Prostate gland (tissue), 2 donors: ENCODE measurements at regions not wholly inside any gene's neighbourhood (a gene's known extent, or its start where the extent isn't known, plus 50 kb on each side); places are given as distances from the start of the nearest gene placed in this dataset.

Source experiments
- DNase-seq: peaks from one replicate; pipeline ENCODE4 v3.0.0-alpha.2; 2019; ENCODE audit warnings: low spot score
- H3K27ac ChIP-seq, 2 donors: fragments of 200-600 bp; sonication (generic); 2 replicates each; pipeline ENCODE4 v1.5.1; 2017 to 2019
- H3K27me3 ChIP-seq: fragments of 200-600 bp; sonication (generic); replicated peaks from 2 replicates; pipeline ENCODE4 v1.5.1; 2019; ENCODE audit not compliant: insufficient read depth
- H3K36me3 ChIP-seq, 2 donors: fragments of 200-600 bp; sonication (generic); 1 replicate in 1 of 2; 2 replicates in 1 of 2; pipeline versions ENCODE4 v1.5.1 to v1.8.1; 2017 to 2019
- H3K4me1 ChIP-seq: fragments of 200-600 bp; sonication (generic); replicated peaks from 2 replicates; pipeline ENCODE4 v1.5.1; 2019
- H3K4me3 ChIP-seq, 2 donors: fragments of 200-600 bp; sonication (generic); 2 replicates each; pipeline ENCODE4 v1.5.1; 2017 to 2019
- H3K9me3 ChIP-seq: fragments of 200-600 bp; sonication (generic); 2 replicates; pipeline ENCODE4 v1.5.1; 2017
- POLR2A ChIP-seq: fragments of 450-650 bp; IDR thresholded peaks from one replicate; pipeline ENCODE4 v1.6.1; 2016; ENCODE audit warnings: antibody characterized with exemption, mild to moderate bottlenecking
- POLR2AphosphoS5 ChIP-seq: sonication (generic); formaldehyde crosslinking; IDR thresholded peaks from one replicate; pipeline ENCODE4 v1.6.1; 2017; ENCODE audit warnings: antibody characterized with exemption
- WGBS: methylation state at CpG from one replicate; pipeline ENCODE4 v1.1.5; 2018; 5-methylcytosine and 5-hydroxymethylcytosine counted together
- intact Hi-C: fragments of 100-400 bp; cut with DNase I; formaldehyde crosslinking; loops from one replicate; pipeline ENCODE4 v1.14.2; 2022
- TF ChIP-seq, protein P1 (sequence below), 4 experiments: fragments of 200-600 bp in 2 of 4; fragments of 450-650 bp in 2 of 4; sonication (generic) in 2 of 4; IDR thresholded peaks; 1 replicate in 3 of 4; 2 replicates in 1 of 4; pipeline ENCODE4 v1.5.1; 2016 to 2019; ENCODE audit warnings: antibody characterized with exemption in 4 of 4, mild to moderate bottlenecking in 2 of 4, moderate library complexity in 2 of 4

DNA sequence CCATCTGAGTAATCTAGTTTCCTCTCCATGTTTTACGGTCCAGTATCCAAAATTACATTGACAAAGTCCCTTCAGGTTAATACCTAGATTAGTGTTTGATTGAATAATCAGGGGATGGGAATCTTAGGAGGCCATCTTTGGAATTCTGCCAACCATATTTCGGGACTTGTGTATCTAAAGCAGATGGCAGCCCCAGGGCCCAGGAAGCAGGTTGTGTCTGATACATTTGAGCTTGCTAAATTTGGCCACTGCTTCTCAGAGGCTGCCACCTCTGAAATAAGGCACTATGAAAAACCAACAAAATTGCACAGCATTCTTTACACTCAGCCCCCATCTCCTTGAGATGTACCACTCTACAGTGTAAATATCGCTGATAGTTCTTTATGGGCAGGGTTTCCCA lies 102.1 kb downstream of the ASB9 start:
- DNase-seq: no peak
- H3K4me1 ChIP-seq: no peaks in the 10 kb centered on the region
- H3K27ac ChIP-seq: no peak overlapping the region
- 95% methylated on average over 3 of the region's 3 CpGs for WGBS
- H3K9me3 ChIP-seq: no peaks in the 10 kb centered on the region
- no peaks in the 10 kb centered on the region for H3K36me3 ChIP-seq
- intact Hi-C loops: no loop called here
- no peak overlapping the region for H3K4me3 ChIP-seq
- no peaks in the 10 kb centered on the region for H3K27me3 ChIP-seq
- no peak for TF ChIP-seq POLR2A
- TF ChIP-seq, protein P1, sequence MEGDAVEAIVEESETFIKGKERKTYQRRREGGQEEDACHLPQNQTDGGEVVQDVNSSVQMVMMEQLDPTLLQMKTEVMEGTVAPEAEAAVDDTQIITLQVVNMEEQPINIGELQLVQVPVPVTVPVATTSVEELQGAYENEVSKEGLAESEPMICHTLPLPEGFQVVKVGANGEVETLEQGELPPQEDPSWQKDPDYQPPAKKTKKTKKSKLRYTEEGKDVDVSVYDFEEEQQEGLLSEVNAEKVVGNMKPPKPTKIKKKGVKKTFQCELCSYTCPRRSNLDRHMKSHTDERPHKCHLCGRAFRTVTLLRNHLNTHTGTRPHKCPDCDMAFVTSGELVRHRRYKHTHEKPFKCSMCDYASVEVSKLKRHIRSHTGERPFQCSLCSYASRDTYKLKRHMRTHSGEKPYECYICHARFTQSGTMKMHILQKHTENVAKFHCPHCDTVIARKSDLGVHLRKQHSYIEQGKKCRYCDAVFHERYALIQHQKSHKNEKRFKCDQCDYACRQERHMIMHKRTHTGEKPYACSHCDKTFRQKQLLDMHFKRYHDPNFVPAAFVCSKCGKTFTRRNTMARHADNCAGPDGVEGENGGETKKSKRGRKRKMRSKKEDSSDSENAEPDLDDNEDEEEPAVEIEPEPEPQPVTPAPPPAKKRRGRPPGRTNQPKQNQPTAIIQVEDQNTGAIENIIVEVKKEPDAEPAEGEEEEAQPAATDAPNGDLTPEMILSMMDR (IDR thresholded peaks at IDR 0.05): no peak
- TF ChIP-seq POLR2AphosphoS5: no peak

DNA sequence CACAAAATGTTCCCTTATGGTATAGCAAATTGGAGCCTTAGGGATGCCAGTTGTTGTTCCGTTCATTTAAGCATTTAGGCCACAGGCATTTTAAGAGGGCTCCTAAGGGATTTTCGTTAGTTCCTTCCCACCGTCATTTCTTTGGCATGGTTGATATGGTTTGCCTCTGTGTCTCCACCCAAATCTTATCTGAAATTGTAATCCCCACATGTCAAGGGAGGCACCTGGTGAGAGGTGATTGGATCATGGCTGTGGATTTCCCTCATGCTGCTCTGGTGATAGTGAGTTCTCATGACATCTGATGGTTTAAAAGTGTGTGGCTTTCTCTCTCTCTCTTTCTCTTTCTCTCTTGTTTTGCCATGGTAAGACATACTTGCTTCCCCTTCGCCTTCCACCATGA lies 104.1 kb downstream of the ASB9 start:
- no peaks in the 10 kb centered on the region for H3K9me3 ChIP-seq
- no peak for DNase-seq
- TF ChIP-seq, protein P1 (IDR thresholded peaks at IDR 0.05): no peak
- TF ChIP-seq POLR2A (no peak), POLR2AphosphoS5 (no peak)
- 95% methylated on average over 4 of the region's 4 CpGs for WGBS
- no peak overlapping the region for H3K4me3 ChIP-seq
- H3K4me1 ChIP-seq: no peaks in the 10 kb centered on the region
- no peak overlapping the region for H3K27ac ChIP-seq
- no peaks in the 10 kb centered on the region for H3K27me3 ChIP-seq
- intact Hi-C loops: no loop called here
- no peaks in the 10 kb centered on the region for H3K36me3 ChIP-seq

DNA sequence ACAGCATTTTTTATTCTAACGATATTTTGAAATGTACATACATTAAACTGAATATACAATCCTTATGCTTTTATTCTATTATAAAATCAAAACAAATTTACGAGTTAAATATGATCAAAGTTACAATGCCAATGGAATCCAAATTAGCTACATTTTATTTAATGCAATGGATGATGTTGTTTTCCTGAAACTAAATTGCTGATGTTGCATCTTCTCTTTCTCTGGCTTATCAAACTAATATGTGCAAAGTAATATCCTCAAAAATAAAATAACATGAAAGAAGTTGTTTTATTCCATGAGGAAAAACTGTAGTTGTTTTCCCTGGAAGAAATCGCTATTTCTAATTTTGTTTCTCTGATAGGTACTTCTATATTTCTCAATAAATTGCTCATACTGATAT lies 106.8 kb downstream of the ASB9 start:
- Histone ChIP-seq H3K27me3 (no peaks in the 10 kb centered on the region), H3K4me1 (no peaks in the 10 kb centered on the region), H3K9me3 (no peaks in the 10 kb centered on the region), H3K36me3 (no peaks in the 10 kb centered on the region), H3K27ac (no peak overlapping the region), H3K4me3 (no peak overlapping the region)
- no peak for DNase-seq
- WGBS: 88% methylated on average over 3 of the region's 3 CpGs
- intact Hi-C loops: no loop called here
- TF ChIP-seq POLR2A (no peak), POLR2AphosphoS5 (no peak)
- TF ChIP-seq, protein P1 (IDR thresholded peaks at IDR 0.05): no peak

DNA sequence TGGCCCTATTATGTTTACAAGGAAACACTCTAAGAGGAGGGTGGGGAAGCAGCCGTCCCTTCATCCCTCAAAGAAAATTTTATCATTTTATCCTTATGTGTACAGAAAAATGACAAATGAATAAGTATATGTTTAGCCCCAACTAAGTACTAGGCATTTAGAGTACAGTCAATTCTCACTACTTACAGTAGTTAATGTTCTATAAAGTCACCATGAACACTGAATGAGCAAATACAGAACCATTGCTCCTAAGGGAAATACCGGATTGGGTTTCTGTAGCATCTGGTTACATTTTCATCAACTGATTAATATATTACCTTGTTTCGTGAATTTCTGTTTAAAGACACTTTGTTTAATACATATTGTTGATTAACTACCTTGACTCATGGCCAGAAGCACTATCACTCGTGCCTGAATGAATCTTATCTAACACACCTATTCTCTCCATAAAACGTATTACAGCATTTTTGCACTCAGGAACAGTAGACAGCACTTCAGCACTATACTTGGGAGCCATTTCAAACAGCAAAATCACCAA lies 109.3 kb downstream of the ASB9 start:
- 49% methylated on average over 5 of the region's 5 CpGs for WGBS
- TF ChIP-seq POLR2A (no peak), POLR2AphosphoS5 (no peak)
- TF ChIP-seq, protein P1 (IDR thresholded peaks at IDR 0.05): no peak
- Histone ChIP-seq H3K27ac (no peak overlapping the region), H3K4me1 (no peaks in the 10 kb centered on the region), H3K36me3 (no peaks in the 10 kb centered on the region), H3K4me3 (no peak overlapping the region), H3K9me3 (no peaks in the 10 kb centered on the region), H3K27me3 (no peaks in the 10 kb centered on the region)
- intact Hi-C loops: no loop called here
- DNase-seq: no peak

DNA sequence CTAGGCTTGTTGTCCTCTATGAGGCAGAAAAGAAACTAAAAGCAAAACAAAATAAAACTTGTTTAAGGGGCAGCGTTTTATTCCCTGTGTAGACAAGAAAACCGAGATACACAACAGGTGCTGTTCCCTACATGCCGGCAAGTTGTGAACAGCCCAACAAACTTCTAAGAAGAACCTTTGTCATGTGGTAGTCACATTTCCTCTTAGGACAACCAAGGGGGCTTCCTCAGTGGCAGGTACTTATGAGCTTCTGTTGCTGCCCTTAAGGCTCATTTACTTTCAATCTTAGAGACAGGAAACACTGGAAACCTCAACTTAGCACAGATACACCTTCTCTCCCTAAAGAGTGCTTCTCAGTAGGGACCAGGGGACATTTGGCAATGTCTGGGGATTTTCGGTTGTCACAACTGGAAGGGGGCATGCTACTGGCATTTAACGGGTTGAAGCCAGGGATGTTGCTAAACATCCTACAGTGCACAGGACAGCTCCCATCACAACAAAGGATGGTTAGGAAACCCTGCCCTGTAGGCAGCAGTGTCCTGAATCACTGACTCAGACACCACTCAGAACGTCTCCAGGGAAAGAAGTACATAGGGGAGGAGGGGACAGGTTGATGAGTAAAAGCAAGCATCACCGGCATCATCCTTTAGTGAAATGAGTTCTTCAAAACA lies 111.0 kb downstream of the ASB9 start:
- intact Hi-C loops: no loop called here
- 83% methylated on average over 7 of the region's 7 CpGs for WGBS

More for the DNA sequence above, 111.0 kb downstream of the ASB9 start:
- H3K4me1 ChIP-seq: no peaks in the 10 kb centered on the region
- no peak overlapping the region for H3K27ac ChIP-seq
- no peak for DNase-seq
- H3K4me3 ChIP-seq: no peak overlapping the region
- no peaks in the 10 kb centered on the region for H3K9me3 ChIP-seq
- no peaks in the 10 kb centered on the region for H3K27me3 ChIP-seq
- TF ChIP-seq POLR2A (no peak), POLR2AphosphoS5 (no peak)
- TF ChIP-seq, protein P1 (IDR thresholded peaks at IDR 0.05): no peak
- H3K36me3 ChIP-seq: no peaks in the 10 kb centered on the region
